ENCODE measurements at regions not wholly inside any gene's neighbourhood (a gene's known extent, or its start where the extent isn't known, plus 50 kb on each side); places are given as distances from the start of the nearest gene placed in this dataset.

GRCh38 chr6:159429433-159429832 is 260.2 kb downstream of the FNDC1 start:
- Histone ChIP-seq H3K27me3 (no peaks in the 10 kb centered on the region), H3K27ac (no peak overlapping the region), H3K9me3 (peaks cover 9 to 20% of the 10 kb centered on the region in 2 donors), H3K4me3 (no peak overlapping the region), H3K36me3 (no peaks in the 10 kb centered on the region), H3K4me1 (no peaks in the 10 kb centered on the region)
- in situ Hi-C loops (cut with MboI; ENCODE audit: low pct_ligation_motif_present in 1 of 4, low pct_unique_long_range_greater_than_20kb in 1 of 4, low sequenced_read_pairs in 3 of 4) (no loop called here), intact Hi-C loops (cut with DNase I; ENCODE audit: low total_unique reads) (no loop called here)
- no peak for TF ChIP-seq EP300 (IDR thresholded peaks at IDR 0.05; ENCODE audit: low read depth)
- no peak for DNase-seq
- WGBS, 2 donors (ENCODE audit: low coverage in 1 of 2), result 27 to 39% methylated on average over 2 of the region's 2 CpGs

DNA sequence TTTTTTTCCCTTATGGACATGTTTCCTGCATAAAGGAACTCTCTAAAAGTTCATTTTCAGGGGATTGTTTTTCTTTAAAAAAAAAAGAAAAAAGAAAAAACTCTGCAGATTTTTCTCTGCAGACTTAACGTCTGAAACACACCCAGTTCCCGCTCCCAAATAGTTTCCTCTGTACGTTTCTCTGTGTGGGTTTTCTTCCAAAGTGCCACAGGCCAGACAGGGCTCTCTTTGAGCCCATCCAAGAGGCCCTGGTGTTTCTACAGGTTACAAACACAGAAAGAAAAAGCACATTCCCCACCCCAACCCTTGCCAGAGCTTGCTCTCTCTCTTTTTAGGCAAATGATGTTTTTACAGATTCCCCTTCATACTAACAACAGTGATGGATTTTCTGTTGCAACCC is 258.6 kb downstream of the FNDC1 start:
- DNase-seq, result no peak
- Histone ChIP-seq H3K9me3 (peaks cover 0 to 5% of the 10 kb centered on the region in 2 donors), H3K36me3 (no peaks in the 10 kb centered on the region), H3K4me1 (no peaks in the 10 kb centered on the region), H3K4me3 (no peak overlapping the region), H3K27ac (no peak overlapping the region), H3K27me3 (no peaks in the 10 kb centered on the region)
- TF ChIP-seq POLR2A (IDR thresholded peaks at IDR 0.05) (no peak), POLR2AphosphoS5 (IDR thresholded peaks at IDR 0.05) (no peak), EP300 (IDR thresholded peaks at IDR 0.05; ENCODE audit: low read depth) (no peak)
- TF ChIP-seq, protein P1, sequence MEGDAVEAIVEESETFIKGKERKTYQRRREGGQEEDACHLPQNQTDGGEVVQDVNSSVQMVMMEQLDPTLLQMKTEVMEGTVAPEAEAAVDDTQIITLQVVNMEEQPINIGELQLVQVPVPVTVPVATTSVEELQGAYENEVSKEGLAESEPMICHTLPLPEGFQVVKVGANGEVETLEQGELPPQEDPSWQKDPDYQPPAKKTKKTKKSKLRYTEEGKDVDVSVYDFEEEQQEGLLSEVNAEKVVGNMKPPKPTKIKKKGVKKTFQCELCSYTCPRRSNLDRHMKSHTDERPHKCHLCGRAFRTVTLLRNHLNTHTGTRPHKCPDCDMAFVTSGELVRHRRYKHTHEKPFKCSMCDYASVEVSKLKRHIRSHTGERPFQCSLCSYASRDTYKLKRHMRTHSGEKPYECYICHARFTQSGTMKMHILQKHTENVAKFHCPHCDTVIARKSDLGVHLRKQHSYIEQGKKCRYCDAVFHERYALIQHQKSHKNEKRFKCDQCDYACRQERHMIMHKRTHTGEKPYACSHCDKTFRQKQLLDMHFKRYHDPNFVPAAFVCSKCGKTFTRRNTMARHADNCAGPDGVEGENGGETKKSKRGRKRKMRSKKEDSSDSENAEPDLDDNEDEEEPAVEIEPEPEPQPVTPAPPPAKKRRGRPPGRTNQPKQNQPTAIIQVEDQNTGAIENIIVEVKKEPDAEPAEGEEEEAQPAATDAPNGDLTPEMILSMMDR (IDR thresholded peaks at IDR 0.05), result no peak
- 62 to 70% methylated on average over 3 of the region's 3 CpGs for WGBS, 2 donors (ENCODE audit: low coverage in 1 of 2)
- in situ Hi-C loops (cut with MboI; ENCODE audit: low pct_ligation_motif_present in 1 of 4, low pct_unique_long_range_greater_than_20kb in 1 of 4, low sequenced_read_pairs in 3 of 4), result no loop called here
- intact Hi-C loops (cut with DNase I; ENCODE audit: low total_unique reads), result no loop called here

DNA sequence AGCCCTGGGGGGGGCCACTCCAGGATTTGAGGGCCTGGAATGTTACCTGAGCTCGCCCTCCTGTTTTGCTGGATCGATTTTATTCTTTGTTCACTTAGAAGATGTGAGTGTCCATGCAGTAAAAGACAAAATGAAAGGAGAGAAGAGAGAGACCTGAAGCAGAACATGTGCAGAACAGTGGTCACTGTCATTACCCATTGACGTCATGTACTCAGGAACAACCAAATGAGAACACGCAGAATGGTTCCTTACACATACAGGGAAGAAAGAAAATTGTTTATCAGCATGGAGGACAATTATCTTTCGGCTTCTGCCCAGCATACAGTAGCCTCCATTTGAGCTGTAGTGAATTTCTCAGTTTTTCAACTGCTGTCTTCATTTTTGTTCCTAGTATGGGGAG is 258.1 kb downstream of the FNDC1 start:
- 83 to 85% methylated on average over 5 of the region's 5 CpGs for WGBS, 2 donors (ENCODE audit: low coverage in 1 of 2)
- Histone ChIP-seq H3K27me3 (no peaks in the 10 kb centered on the region), H3K36me3 (no peaks in the 10 kb centered on the region), H3K9me3 (peaks cover 0 to under 1% of the 10 kb centered on the region in 2 donors), H3K4me3 (no peak overlapping the region), H3K4me1 (no peaks in the 10 kb centered on the region), H3K27ac (no peak overlapping the region)
- no peak for DNase-seq
- intact Hi-C loops (cut with DNase I; ENCODE audit: low total_unique reads) (no loop called here), in situ Hi-C loops (cut with MboI; ENCODE audit: low pct_ligation_motif_present in 1 of 4, low pct_unique_long_range_greater_than_20kb in 1 of 4, low sequenced_read_pairs in 3 of 4) (no loop called here)
- TF ChIP-seq EP300 (IDR thresholded peaks at IDR 0.05; ENCODE audit: low read depth), result no peak

DNA sequence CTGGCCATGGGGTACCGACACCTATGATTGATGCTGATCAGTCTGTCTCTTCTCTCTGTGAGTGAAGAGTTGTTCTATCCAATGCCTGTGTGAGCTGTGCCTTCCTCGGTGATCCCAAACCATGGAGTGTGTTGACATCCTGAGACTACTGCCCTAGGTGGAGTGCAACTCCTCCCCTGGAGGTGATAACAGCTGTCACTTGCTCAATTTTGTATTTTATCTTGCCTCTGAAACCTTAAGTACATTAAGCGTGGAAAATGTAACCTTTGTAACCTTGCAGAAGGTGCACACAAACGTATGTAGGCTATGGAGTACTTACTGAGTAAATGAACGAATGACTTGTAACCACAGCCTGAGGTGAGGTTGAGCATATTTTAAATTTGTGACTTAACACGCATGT is 256.2 kb downstream of the FNDC1 start:
- no peak for TF ChIP-seq EP300 (IDR thresholded peaks at IDR 0.05; ENCODE audit: low read depth)
- no peak for TF ChIP-seq POLR2AphosphoS5 (IDR thresholded peaks at IDR 0.05)
- no peak for TF ChIP-seq POLR2A (IDR thresholded peaks at IDR 0.05)
- TF ChIP-seq, protein P1 (IDR thresholded peaks at IDR 0.05), result no peak
- Histone ChIP-seq H3K4me1 (no peaks in the 10 kb centered on the region), H3K36me3 (no peaks in the 10 kb centered on the region), H3K4me3 (no peak overlapping the region), H3K27me3 (no peaks in the 10 kb centered on the region), H3K27ac (no peak overlapping the region), H3K9me3 (no peaks in the 10 kb centered on the region)
- intact Hi-C loops (cut with DNase I; ENCODE audit: low total_unique reads), result no loop called here
- in situ Hi-C loops (cut with MboI; ENCODE audit: low pct_ligation_motif_present in 1 of 4, low pct_unique_long_range_greater_than_20kb in 1 of 4, low sequenced_read_pairs in 3 of 4), result no loop called here
- 81 to 85% methylated on average over 6 of the region's 6 CpGs for WGBS, 2 donors (ENCODE audit: low coverage in 1 of 2)
- no peak for DNase-seq

- H3K4me3 ChIP-seq, result no peak overlapping the region
- H3K4me1 ChIP-seq, result no peaks in the 10 kb centered on the region
- no peaks in the 10 kb centered on the region for H3K36me3 ChIP-seq
- intact Hi-C loops (cut with DNase I; ENCODE audit: low total_unique reads), result no loop called here
- no peak for TF ChIP-seq EP300 (IDR thresholded peaks at IDR 0.05; ENCODE audit: low read depth)
- TF ChIP-seq, protein P1 (IDR thresholded peaks at IDR 0.05), result no peak
- TF ChIP-seq POLR2AphosphoS5 (IDR thresholded peaks at IDR 0.05), result no peak
- TF ChIP-seq POLR2A (IDR thresholded peaks at IDR 0.05), result no peak
- no peak for DNase-seq
- no peaks in the 10 kb centered on the region for H3K9me3 ChIP-seq
- H3K27me3 ChIP-seq, result no peaks in the 10 kb centered on the region
- WGBS, 2 donors (ENCODE audit: low coverage in 1 of 2), result 75% methylated on average over 20 of the region's 20 CpGs; no CpG with 5 or more reads in 1 of the 2 donors
- H3K27ac ChIP-seq, result no peak overlapping the region
- in situ Hi-C loops (cut with MboI; ENCODE audit: low pct_ligation_motif_present in 1 of 4, low pct_unique_long_range_greater_than_20kb in 1 of 4, low sequenced_read_pairs in 3 of 4), result no loop called here
Measured at GRCh38 chr6:159422041-159422984, 253.1 kb downstream of the FNDC1 start.

Data from transverse colon (tissue), 4 donors.